GM12891 (cell line): ENCODE measurements at regions not wholly inside any gene's neighbourhood (a gene's known extent, or its start where the extent isn't known, plus 50 kb on each side); places are given as distances from the start of the nearest gene placed in this dataset.

Experiments
- POLR2A ChIP-seq: IDR thresholded peaks from 2 replicates; pipeline ENCODE4 v1.6.1; 2011; ENCODE audit warnings: low read depth, low read length, control low read depth
- POLR2AphosphoS5 ChIP-seq: IDR thresholded peaks from 2 replicates; pipeline ENCODE4 v1.6.1; 2011; ENCODE audit warnings: low read depth, low read length, control low read depth
- SPI1 ChIP-seq: IDR thresholded peaks from 2 replicates; pipeline ENCODE4 v1.6.1; 2011; ENCODE audit warnings: low read depth, low read length, control low read depth
- TAF1 ChIP-seq: IDR thresholded peaks from 2 replicates; pipeline ENCODE4 v1.6.1; 2011; ENCODE audit warnings: low read depth, low read length, control low read depth

DNA sequence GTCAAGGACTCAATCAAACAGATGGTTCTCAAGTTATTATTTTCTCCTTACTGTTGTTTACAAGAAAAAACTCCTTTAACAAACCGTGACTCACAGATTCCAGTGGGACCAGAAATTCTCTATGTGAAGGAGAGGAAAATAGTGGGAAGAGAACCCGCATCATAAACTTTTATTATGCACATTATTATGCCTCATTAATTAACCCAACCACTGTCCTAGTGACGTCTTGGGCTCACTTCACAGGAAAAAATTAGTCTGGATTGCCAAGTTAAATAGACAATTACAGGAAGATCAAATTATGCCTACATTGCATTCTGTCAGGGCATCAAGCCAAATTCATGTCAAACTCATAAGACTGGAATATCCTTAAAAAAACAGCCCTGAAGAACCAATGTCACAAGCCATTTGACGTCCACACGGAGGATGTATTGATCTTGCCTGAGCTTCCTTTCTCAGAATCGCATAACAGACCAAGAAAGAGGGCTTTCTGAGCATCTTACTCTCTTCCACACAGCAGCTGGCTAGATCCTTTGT is 347.8 kb downstream of the DUSP10 start:
- TF ChIP-seq POLR2A, result no peak
- TF ChIP-seq POLR2AphosphoS5, result no peak
- TF ChIP-seq TAF1, result no peak
- TF ChIP-seq SPI1, result no peak
